GM18951 (cell line): ENCODE measurements at regions not wholly inside any gene's neighbourhood (a gene's known extent, or its start where the extent isn't known, plus 50 kb on each side); places are given as distances from the start of the nearest gene placed in this dataset.

Experiments used
- POLR2A ChIP-seq: IDR thresholded peaks from 4 replicates; pipeline ENCODE4 v1.6.1; 2011; ENCODE audit warnings: mild to moderate bottlenecking; ENCODE audit not compliant: insufficient read length, insufficient read depth; ENCODE audit errors: extremely low read depth
- in situ Hi-C: fragments of 300-500 bp; cut with MboI; formaldehyde crosslinking; loops from one replicate; pipeline ENCODE4 v1.12.0; 2022; ENCODE audit warnings: low sequenced_read_pairs, mixed read lengths, inconsistent platforms; ENCODE audit not compliant: unreplicated experiment

- in situ Hi-C loops = no loop called here
- TF ChIP-seq POLR2A = no peak
Measured at GRCh38 chr1:184279911-184280458, 106.8 kb upstream of the C1orf21 start.

GRCh38 chr1:184283999-184284398, 102.8 kb upstream of the C1orf21 start:
- TF ChIP-seq POLR2A = no peak
- in situ Hi-C loops = no loop called here

GRCh38 chr1:184284900-184285299, 101.9 kb upstream of the C1orf21 start:
- TF ChIP-seq POLR2A = no peak
- in situ Hi-C loops = no loop called here

GRCh38 chr1:184285401-184286087, 101.3 kb upstream of the C1orf21 start:
- TF ChIP-seq POLR2A = no peak

GRCh38 chr1:184287001-184287400, 99.8 kb upstream of the C1orf21 start:
- in situ Hi-C loops = no loop called here
- TF ChIP-seq POLR2A = no peak

More at GRCh38 chr1:184285401-184286087, 101.3 kb upstream of the C1orf21 start:
- in situ Hi-C loops = no loop called here

- in situ Hi-C loops = no loop called here
- TF ChIP-seq POLR2A = no peak
Measured at GRCh38 chr1:184289825-184290550, 96.8 kb upstream of the C1orf21 start.

GRCh38 chr1:184291701-184292100, 95.1 kb upstream of the C1orf21 start:
- in situ Hi-C loops = no loop called here
- TF ChIP-seq POLR2A = no peak

- in situ Hi-C loops = no loop called here
- no peak for TF ChIP-seq POLR2A
Measured at GRCh38 chr1:184292101-184292500, 94.7 kb upstream of the C1orf21 start.

GRCh38 chr1:184294101-184294500, 92.7 kb upstream of the C1orf21 start:
- in situ Hi-C loops = no loop called here
- no peak for TF ChIP-seq POLR2A

- no peak for TF ChIP-seq POLR2A
- in situ Hi-C loops = no loop called here
Measured at GRCh38 chr1:184296466-184297243, 90.2 kb upstream of the C1orf21 start.

- TF ChIP-seq POLR2A = no peak
- in situ Hi-C loops = no loop called here
Measured at GRCh38 chr1:184297244-184297750, 89.5 kb upstream of the C1orf21 start.

- in situ Hi-C loops = no loop called here
- no peak for TF ChIP-seq POLR2A
Measured at GRCh38 chr1:184298440-184299405, 88.1 kb upstream of the C1orf21 start.

GRCh38 chr1:184299406-184299790, 87.4 kb upstream of the C1orf21 start:
- no peak for TF ChIP-seq POLR2A
- in situ Hi-C loops = no loop called here
